Hippocampal formation (tissue), 2 donors: ENCODE measurements at regions not wholly inside any gene's neighbourhood (a gene's known extent, or its start where the extent isn't known, plus 50 kb on each side); places are given as distances from the start of the nearest gene placed in this dataset.

Experiments
- DNase-seq, 2 donors: peaks; one replicate each; lab custom pipeline; 2025; lab: John Stamatoyannopoulos, UW

DNA sequence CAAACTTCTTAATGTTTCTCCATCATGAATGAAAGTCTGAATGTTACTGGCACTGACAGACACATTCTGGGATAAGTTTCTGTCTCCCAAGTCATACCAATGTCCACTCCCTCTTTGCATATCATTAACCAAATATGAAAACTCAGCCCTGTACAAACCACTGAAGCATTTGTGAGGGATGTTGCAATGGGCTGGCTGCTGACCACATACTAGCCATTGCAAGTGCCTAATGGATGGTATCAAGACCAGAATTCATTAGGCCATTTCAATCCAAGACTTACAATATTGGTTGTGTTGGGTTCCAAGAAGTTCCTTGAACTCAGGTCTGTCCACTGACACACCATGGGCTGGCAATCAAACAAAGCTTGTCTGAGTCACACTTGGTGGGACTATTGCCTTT is 73.8 kb downstream of the CBLN2 start:
- DNase-seq, result no peak

- DNase-seq, result no peak
Observed at GRCh38 chr18:72468021-72468710, 76.0 kb downstream of the CBLN2 start.

GRCh38 chr18:72460210-72460680 is 83.9 kb downstream of the CBLN2 start:
- peak in 1 of 2 donors; percentile 1 for DNase-seq

GRCh38 chr18:72458271-72458670 is 85.9 kb downstream of the CBLN2 start:
- peak in 1 of 2 donors; percentile 2 for DNase-seq

DNA sequence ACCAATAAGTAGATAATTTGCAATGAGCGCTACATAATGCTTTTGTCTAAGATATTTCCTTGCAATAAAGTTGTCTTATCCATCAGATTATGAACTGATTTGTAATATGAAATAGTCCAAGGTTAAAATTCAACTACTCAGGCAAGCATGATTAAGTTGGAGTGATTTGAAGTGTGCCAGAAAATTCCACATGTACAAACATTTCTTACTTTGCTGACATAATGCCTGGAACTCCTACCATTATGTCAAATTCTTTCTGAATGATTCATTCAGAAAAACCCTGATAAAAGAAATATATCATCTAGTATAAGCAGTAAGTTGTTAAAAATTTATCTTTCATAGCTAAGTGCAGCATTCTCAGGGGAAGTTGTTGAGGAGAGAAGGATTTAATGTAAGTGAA is 87.3 kb downstream of the CBLN2 start:
- no peak for DNase-seq

- no peak for DNase-seq
Observed at GRCh38 chr18:72452328-72452727, 91.8 kb downstream of the CBLN2 start.

DNA sequence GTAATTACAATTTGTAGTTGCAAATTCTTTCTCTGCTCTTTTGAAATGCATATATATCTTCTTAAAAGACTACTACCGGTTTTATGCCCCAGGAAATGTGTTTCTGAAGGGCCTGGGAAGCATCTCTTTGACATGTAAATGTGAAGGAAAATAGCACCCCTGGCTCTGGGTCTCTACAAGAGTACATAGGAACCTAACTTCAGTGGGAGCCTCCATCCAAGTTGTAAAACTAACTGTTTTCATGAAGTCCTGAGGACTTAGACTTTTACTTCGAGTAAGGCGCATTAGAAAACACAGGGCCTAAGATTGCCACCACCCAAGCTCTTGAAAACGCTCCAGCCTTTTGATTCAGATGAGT is 99.4 kb downstream of the CBLN2 start:
- DNase-seq, result no peak

GRCh38 chr18:72444111-72444797 is 99.9 kb downstream of the CBLN2 start:
- no peak for DNase-seq

DNA sequence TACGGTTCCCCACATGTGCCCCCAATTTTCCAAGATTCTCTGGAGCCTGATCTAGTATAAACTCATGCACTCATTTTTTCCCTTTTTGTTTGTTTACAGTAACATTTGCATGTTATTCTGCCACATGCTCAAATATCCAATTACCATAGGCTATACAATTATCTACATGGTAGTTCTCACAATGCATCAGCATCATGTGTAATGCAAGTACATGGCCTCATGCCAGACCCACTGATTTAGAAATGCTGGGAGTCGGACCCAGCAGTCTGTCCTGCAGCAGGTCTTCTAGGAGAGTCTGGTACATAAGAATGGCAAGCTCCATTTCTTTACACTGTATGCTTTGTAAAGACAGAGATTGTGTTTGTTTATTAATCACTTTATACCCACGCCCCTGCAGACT is 107.7 kb downstream of the CBLN2 start:
- DNase-seq, result no peak

GRCh38 chr18:72433756-72434155 is 110.4 kb downstream of the CBLN2 start:
- no peak for DNase-seq

- DNase-seq, result no peak
Observed at GRCh38 chr18:72427721-72428120, 116.4 kb downstream of the CBLN2 start.

- no peak for DNase-seq
Observed at GRCh38 chr18:72419914-72420313, 124.2 kb downstream of the CBLN2 start.

- no peak for DNase-seq
Observed at GRCh38 chr18:72412927-72413326, 131.2 kb downstream of the CBLN2 start.

DNA sequence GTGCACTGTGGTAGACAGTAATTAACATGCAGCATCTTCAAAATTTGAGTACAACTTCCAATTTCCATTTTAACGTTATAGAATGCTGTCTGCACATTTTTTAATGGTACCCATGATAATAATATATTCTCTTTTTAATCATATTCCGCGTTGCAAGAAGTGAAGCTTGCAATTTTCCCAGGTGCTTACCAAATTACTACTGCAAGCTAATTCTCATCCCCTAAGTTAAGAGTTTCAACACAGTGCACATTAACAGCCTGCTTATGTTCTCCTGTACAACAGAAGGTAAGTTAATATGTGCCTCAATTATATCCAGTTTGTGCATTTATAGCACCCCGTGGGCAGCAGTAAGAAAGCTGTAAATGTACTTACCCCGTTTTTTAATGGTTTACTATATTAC is 132.9 kb downstream of the CBLN2 start:
- DNase-seq, result no peak

GRCh38 chr18:72410399-72410798 is 133.7 kb downstream of the CBLN2 start:
- DNase-seq, result no peak

DNA sequence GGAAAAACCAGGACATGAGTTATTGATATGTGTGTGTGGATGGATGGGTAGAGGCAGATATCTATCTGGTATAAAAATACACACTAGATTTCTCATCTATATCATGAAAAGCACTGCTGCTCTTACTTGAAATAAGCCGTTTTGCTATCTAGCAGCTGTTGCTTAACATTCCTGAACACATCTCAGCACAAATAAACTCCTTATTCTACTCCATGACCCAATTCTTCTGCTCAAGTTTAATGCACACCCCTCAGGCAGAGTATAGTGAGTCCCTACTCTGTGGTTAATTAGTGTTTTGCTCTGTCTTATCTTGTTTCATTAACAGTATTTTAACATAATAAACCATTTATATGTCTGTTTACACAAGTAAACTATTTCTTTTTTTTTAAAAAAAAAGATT is 134.2 kb downstream of the CBLN2 start:
- no peak for DNase-seq

GRCh38 chr18:72407048-72407447 is 137.1 kb downstream of the CBLN2 start:
- no peak for DNase-seq

GRCh38 chr18:72391951-72392350 is 152.2 kb downstream of the CBLN2 start:
- DNase-seq, result no peak

- DNase-seq, result no peak
Observed at GRCh38 chr18:72391427-72391826, 152.7 kb downstream of the CBLN2 start.

DNA sequence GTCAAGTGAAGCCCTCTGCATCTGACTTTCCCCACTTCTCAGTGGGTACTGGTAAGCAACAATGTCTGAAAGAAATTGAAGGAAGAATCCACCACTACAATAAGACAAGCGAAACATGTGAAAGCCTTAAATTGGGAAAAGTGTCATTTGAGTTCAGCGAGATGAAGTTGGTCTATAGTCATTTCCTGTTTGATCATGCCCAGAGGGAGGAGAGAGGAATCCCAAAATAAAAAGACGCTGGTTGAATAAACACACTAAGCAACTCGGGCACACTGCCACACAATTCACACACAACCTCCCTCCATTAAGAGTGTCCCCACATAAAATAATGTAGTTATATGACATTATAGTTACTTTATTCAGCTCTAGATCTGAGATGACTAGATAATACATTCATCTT is 166.1 kb downstream of the CBLN2 start:
- no peak for DNase-seq

- no peak for DNase-seq
Observed at GRCh38 chr18:72376256-72376655, 167.9 kb downstream of the CBLN2 start.

GRCh38 chr18:72375618-72376017 is 168.5 kb downstream of the CBLN2 start:
- DNase-seq, result no peak

- no peak for DNase-seq
Observed at GRCh38 chr18:72372076-72372475, 172.1 kb downstream of the CBLN2 start.

GRCh38 chr18:72368308-72368707 is 175.8 kb downstream of the CBLN2 start:
- DNase-seq, result no peak
